ENCODE measurements at regions not wholly inside any gene's neighbourhood (a gene's known extent, or its start where the extent isn't known, plus 50 kb on each side); places are given as distances from the start of the nearest gene placed in this dataset.

- no peak for DNase-seq (ENCODE audit: extremely low spot score)
- TF ChIP-seq CTCF (IDR thresholded peaks at IDR 0.05; ENCODE audit: control extremely low read depth, extremely low read depth, low read depth, missing control alignments): no peak
- ChIA-PET POLR2A (no interaction called here), CTCF (interaction anchor here (0.9 to 2.3 kb wide), 3 partner anchors 9 to 22 kb away, joined by 3 to 8 read pairs (median 3); no protein-coding TSS in a partner anchor)
These were observed 943.9 kb downstream of the EPHA4 start for GRCh38 chr2:220628252-220628651.

- TF ChIP-seq CTCF (IDR thresholded peaks at IDR 0.05; ENCODE audit: control extremely low read depth, extremely low read depth, low read depth, missing control alignments): no peak
- DNase-seq (ENCODE audit: extremely low spot score): no peak
- ChIA-PET POLR2A (no interaction called here), CTCF (interaction anchor here (1.0 kb wide), 1 partner anchor 8 kb away, joined by 3 read pairs; no protein-coding TSS in a partner anchor)
These were observed 931.0 kb downstream of the EPHA4 start for GRCh38 chr2:220641137-220641536.

GRCh38 chr2:220646424-220646823 is 925.7 kb downstream of the EPHA4 start:
- ChIA-PET POLR2A (no interaction called here), CTCF (no interaction called here)
- DNase-seq (ENCODE audit: extremely low spot score): no peak
- TF ChIP-seq CTCF (IDR thresholded peaks at IDR 0.05; ENCODE audit: control extremely low read depth, extremely low read depth, low read depth, missing control alignments): no peak

GRCh38 chr2:220648628-220649027 is 923.5 kb downstream of the EPHA4 start:
- POLR2A ChIA-PET: no interaction called here
- CTCF ChIA-PET: interaction anchor here (1.1 kb wide), 1 partner anchor 8 kb away, joined by 3 read pairs; no protein-coding TSS in a partner anchor
- no peak for DNase-seq (ENCODE audit: extremely low spot score)
- TF ChIP-seq CTCF (IDR thresholded peaks at IDR 0.05; ENCODE audit: control extremely low read depth, extremely low read depth, low read depth, missing control alignments): no peak

GRCh38 chr2:220653776-220654175 is 918.3 kb downstream of the EPHA4 start:
- ChIA-PET CTCF (no interaction called here), POLR2A (no interaction called here)
- TF ChIP-seq CTCF (IDR thresholded peaks at IDR 0.05; ENCODE audit: control extremely low read depth, extremely low read depth, low read depth, missing control alignments): no peak
- no peak for DNase-seq (ENCODE audit: extremely low spot score)

GRCh38 chr2:220654322-220654721 is 917.8 kb downstream of the EPHA4 start:
- CTCF ChIA-PET: no interaction called here
- DNase-seq (ENCODE audit: extremely low spot score): no peak
- no peak for TF ChIP-seq CTCF (IDR thresholded peaks at IDR 0.05; ENCODE audit: control extremely low read depth, extremely low read depth, low read depth, missing control alignments)
- POLR2A ChIA-PET: no interaction called here

Measured in GM10248 (cell line).